Liver (tissue), 8 donors: ENCODE measurements at regions not wholly inside any gene's neighbourhood (a gene's known extent, or its start where the extent isn't known, plus 50 kb on each side); places are given as distances from the start of the nearest gene placed in this dataset.

Source experiments
- DNase-seq: peaks from one replicate; pipeline ENCODE4 v3.0.0-alpha.2; 2017; ENCODE audit warnings: low spot score
- H3K27ac ChIP-seq, 2 donors: one replicate each; pipeline ENCODE4 v1.7.0; 2013; ENCODE audit warnings: inconsistent platforms in 2 of 2, low read length in 2 of 2, control low read depth in 1 of 2, low read depth in 1 of 2, mild to moderate bottlenecking in 1 of 2
- H3K27me3 ChIP-seq, 4 donors: one replicate each; pipeline versions ENCODE4 v1.6.1 to v1.7.0; 2013; ENCODE audit warnings: low read length in 3 of 4, inconsistent platforms in 1 of 4, mild to moderate bottlenecking in 1 of 4, moderate library complexity in 1 of 4; ENCODE audit not compliant: control insufficient read depth in 4 of 4, insufficient read depth in 4 of 4
- H3K36me3 ChIP-seq, 4 donors: one replicate each; pipeline versions ENCODE4 v1.6.1 to v1.7.0; 2013; ENCODE audit warnings: low read length in 3 of 4, mild to moderate bottlenecking in 3 of 4, low read depth in 1 of 4, moderate library complexity in 1 of 4; ENCODE audit not compliant: control insufficient read depth in 4 of 4, insufficient read depth in 3 of 4
- H3K4me1 ChIP-seq, 4 donors: one replicate each; pipeline versions ENCODE4 v1.6.1 to v1.7.0; 2013; ENCODE audit warnings: low read length in 3 of 4, mild to moderate bottlenecking in 3 of 4, moderate library complexity in 1 of 4; ENCODE audit not compliant: control insufficient read depth in 4 of 4, insufficient read depth in 4 of 4
- H3K4me3 ChIP-seq, 3 donors: one replicate each; pipeline versions ENCODE4 v1.6.1 to v1.7.0; 2013; ENCODE audit warnings: low read length in 3 of 3, control low read depth in 1 of 3, low read depth in 1 of 3, mild to moderate bottlenecking in 1 of 3
- H3K9ac ChIP-seq, 2 donors: one replicate each; pipeline ENCODE4 v1.7.0; 2013; ENCODE audit warnings: low read length in 2 of 2, mild to moderate bottlenecking in 2 of 2, moderate library complexity in 2 of 2, control low read depth in 1 of 2, low read depth in 1 of 2
- H3K9me3 ChIP-seq, 4 donors: one replicate each; pipeline versions ENCODE4 v1.6.1 to v1.7.0; 2013; ENCODE audit warnings: low read length in 3 of 4; ENCODE audit not compliant: control insufficient read depth in 4 of 4
- ATF3 ChIP-seq: IDR thresholded peaks from 2 replicates; pipeline ENCODE4 v1.6.1; 2016; ENCODE audit warnings: antibody characterized with exemption
- FOXA1 ChIP-seq: IDR thresholded peaks from 2 replicates; pipeline ENCODE4 v1.6.1; 2016; ENCODE audit warnings: antibody characterized with exemption
- FOXA2 ChIP-seq: IDR thresholded peaks from 2 replicates; pipeline ENCODE4 v1.6.1; 2016; ENCODE audit warnings: antibody characterized with exemption
- GABPA ChIP-seq, 2 donors: IDR thresholded peaks in 1 of 2; conservative IDR thresholded peaks in 1 of 2; 2 replicates each; pipeline ENCODE4 v1.6.1; 2016; ENCODE audit warnings: antibody characterized with exemption in 2 of 2, mild to moderate bottlenecking in 1 of 2, moderate library complexity in 1 of 2
- HNF4A ChIP-seq, 2 donors: conservative IDR thresholded peaks; 2 replicates each; pipeline ENCODE4 v1.6.1; 2016; ENCODE audit warnings: antibody characterized with exemption in 2 of 2, mild to moderate bottlenecking in 2 of 2
- HNF4G ChIP-seq: IDR thresholded peaks from 2 replicates; pipeline ENCODE4 v1.6.1; 2016; ENCODE audit warnings: antibody characterized with exemption
- JUND ChIP-seq, 2 donors: IDR thresholded peaks; 2 replicates each; pipeline ENCODE4 v1.6.1; 2016; ENCODE audit warnings: antibody characterized with exemption in 2 of 2
- MAX ChIP-seq: IDR thresholded peaks from 2 replicates; pipeline ENCODE4 v1.6.1; 2016; ENCODE audit warnings: antibody characterized with exemption
- NR2F2 ChIP-seq: IDR thresholded peaks from 2 replicates; pipeline ENCODE4 v1.6.1; 2016; ENCODE audit warnings: antibody characterized with exemption
- RAD21 ChIP-seq, 2 donors: IDR thresholded peaks; 2 replicates each; pipeline ENCODE4 v1.6.1; 2016; ENCODE audit warnings: antibody characterized with exemption in 2 of 2, mild to moderate bottlenecking in 2 of 2
- REST ChIP-seq: IDR thresholded peaks from 2 replicates; pipeline ENCODE4 v1.6.1; 2016; ENCODE audit warnings: antibody characterized with exemption, mild to moderate bottlenecking
- RXRA ChIP-seq, 2 donors: IDR thresholded peaks; 2 replicates each; pipeline ENCODE4 v1.6.1; 2017 to 2018; ENCODE audit warnings: antibody characterized with exemption in 2 of 2, mild to moderate bottlenecking in 1 of 2
- SP1 ChIP-seq: IDR thresholded peaks from 2 replicates; pipeline ENCODE4 v1.6.1; 2018; ENCODE audit warnings: antibody characterized with exemption, mild to moderate bottlenecking
- TAF1 ChIP-seq: conservative IDR thresholded peaks from 2 replicates; pipeline ENCODE4 v1.6.1; 2016; ENCODE audit warnings: antibody characterized with exemption, mild to moderate bottlenecking
- YY1 ChIP-seq: IDR thresholded peaks from 2 replicates; pipeline ENCODE4 v1.6.1; 2016; ENCODE audit warnings: antibody characterized with exemption, mild to moderate bottlenecking
- ZBTB33 ChIP-seq: IDR thresholded peaks from 2 replicates; pipeline ENCODE4 v1.6.1; 2016; ENCODE audit warnings: antibody characterized with exemption
- WGBS: extraction: QIAGEN DNeasy Blood & Tissue Kit; methylation state at CpG from one replicate; pipeline ENCODE4 v1.1.7; 2013; 5-methylcytosine and 5-hydroxymethylcytosine counted together
- TF ChIP-seq, protein P1 (sequence below): fragments of 150-350 bp; IDR thresholded peaks from 2 replicates; pipeline ENCODE4 v1.5.1; 2017; ENCODE audit warnings: improper control_type of control experiment, low read depth, low read length; ENCODE audit not compliant: missing input control
- donor health status: healthy.
- donor health status: healthy.
- donor health status: healthy.
- donor health status: healthy.
- donor health status: healthy.

GRCh38 chr7:24419077-24419476 lies 135.1 kb downstream of the NPY start:
- Histone ChIP-seq H3K36me3 (no peaks in the 10 kb centered on the region), H3K4me1 (no peaks in the 10 kb centered on the region), H3K9me3 (no peaks in the 10 kb centered on the region), H3K9ac (no peak overlapping the region), H3K27ac (no peak overlapping the region), H3K4me3 (no peak overlapping the region), H3K27me3 (no peaks in the 10 kb centered on the region)
- DNase-seq = no peak
- TF ChIP-seq SP1 (no peak), ATF3 (no peak), JUND (IDR thresholded peaks at IDR 0.05) (no peak), ZBTB33 (no peak), NR2F2 (no peak), YY1 (no peak), MAX (no peak), REST (no peak), TAF1 (no peak), RAD21 (IDR thresholded peaks at IDR 0.05) (no peak), RXRA (IDR thresholded peaks at IDR 0.05) (no peak), FOXA1 (no peak), GABPA (IDR thresholded peaks at IDR 0.05 in 1 of 2, conservative IDR thresholded peaks at IDR 0.05 in 1 of 2) (no peak), HNF4G (no peak), FOXA2 (no peak), HNF4A (conservative IDR thresholded peaks at IDR 0.05) (no peak)
- TF ChIP-seq, protein P1, sequence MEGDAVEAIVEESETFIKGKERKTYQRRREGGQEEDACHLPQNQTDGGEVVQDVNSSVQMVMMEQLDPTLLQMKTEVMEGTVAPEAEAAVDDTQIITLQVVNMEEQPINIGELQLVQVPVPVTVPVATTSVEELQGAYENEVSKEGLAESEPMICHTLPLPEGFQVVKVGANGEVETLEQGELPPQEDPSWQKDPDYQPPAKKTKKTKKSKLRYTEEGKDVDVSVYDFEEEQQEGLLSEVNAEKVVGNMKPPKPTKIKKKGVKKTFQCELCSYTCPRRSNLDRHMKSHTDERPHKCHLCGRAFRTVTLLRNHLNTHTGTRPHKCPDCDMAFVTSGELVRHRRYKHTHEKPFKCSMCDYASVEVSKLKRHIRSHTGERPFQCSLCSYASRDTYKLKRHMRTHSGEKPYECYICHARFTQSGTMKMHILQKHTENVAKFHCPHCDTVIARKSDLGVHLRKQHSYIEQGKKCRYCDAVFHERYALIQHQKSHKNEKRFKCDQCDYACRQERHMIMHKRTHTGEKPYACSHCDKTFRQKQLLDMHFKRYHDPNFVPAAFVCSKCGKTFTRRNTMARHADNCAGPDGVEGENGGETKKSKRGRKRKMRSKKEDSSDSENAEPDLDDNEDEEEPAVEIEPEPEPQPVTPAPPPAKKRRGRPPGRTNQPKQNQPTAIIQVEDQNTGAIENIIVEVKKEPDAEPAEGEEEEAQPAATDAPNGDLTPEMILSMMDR = no peak
- WGBS = 97% methylated on average over 2 of the region's 2 CpGs

- Histone ChIP-seq H3K4me1 (no peaks in the 10 kb centered on the region), H3K27me3 (no peaks in the 10 kb centered on the region), H3K27ac (no peak overlapping the region), H3K4me3 (no peak overlapping the region), H3K9ac (no peak overlapping the region), H3K9me3 (no peaks in the 10 kb centered on the region), H3K36me3 (no peaks in the 10 kb centered on the region)
- no peak for DNase-seq
- TF ChIP-seq FOXA2 = no peak
- no peak for TF ChIP-seq HNF4G
- no peak for TF ChIP-seq MAX
- TF ChIP-seq REST = no peak
- no peak for TF ChIP-seq ZBTB33
- TF ChIP-seq SP1 = no peak
These were observed 135.5 kb downstream of the NPY start for GRCh38 chr7:24419511-24419910.
